Inferior parietal cortex (tissue), 1 donor: ENCODE measurements at regions not wholly inside any gene's neighbourhood (a gene's known extent, or its start where the extent isn't known, plus 50 kb on each side); places are given as distances from the start of the nearest gene placed in this dataset.

ENCODE experiments used
- DNase-seq: peaks from one replicate; pipeline ENCODE4 v3.0.0-alpha.2; 2016; ENCODE audit errors: extremely low spot score

GRCh38 chr1:192713921-192714320 is 78.0 kb downstream of the RGS13 start:
- no peak for DNase-seq

DNA sequence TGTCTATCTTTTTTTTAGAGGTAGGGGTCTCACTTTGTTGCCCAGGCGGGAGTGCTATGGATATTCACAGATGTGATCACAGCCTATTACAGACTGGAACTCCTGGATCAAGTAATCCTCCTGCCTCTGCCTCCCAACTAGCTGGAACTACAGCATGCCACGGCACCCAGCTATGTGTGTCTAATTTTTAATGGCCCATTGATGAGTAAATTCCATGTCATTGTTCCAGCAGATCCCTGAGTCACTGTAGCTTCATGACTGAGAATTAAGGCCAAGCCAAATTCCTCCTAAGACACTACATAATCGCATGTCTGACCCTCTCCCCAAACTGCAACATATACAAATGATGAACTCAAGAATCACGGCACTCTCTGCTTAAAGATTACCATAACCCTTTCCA is 84.2 kb upstream of the RGS2 start:
- no peak for DNase-seq

DNA sequence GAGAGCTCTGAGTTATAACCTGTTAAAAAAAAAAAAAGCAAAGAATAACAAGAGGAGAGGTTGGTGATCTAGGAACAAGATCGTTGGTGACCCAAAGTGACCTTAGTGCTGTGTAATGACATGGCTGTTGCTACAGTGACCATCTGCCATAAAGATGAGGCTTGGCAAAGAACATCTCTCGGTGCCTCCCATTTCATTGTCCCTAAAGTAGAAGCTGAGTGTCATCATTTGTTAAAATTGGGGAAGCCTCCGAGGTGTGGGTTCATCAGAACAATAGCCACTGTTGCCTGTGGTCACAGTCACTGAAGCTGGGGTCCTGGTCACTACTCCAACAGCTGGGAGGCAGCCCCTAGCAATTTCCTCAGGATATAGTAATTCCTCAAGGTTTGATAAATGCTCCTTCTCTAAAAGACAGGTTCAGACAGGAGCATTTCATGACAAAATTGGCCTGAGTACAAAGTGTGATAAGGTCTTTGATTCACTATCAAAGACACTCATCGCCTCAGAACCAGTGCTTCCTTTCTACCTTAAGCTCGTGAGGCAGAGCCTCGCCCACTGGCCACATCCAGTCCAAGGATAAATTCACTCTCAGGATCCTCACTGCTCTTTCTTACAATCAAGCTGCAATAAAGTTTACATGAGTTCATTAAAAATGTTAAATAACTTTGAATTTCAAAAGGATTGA is 81.9 kb upstream of the RGS2 start:
- DNase-seq: no peak

- DNase-seq: no peak
These were observed 79.3 kb upstream of the RGS2 start for GRCh38 chr1:192729500-192729899.

GRCh38 chr1:192730198-192730597 is 78.6 kb upstream of the RGS2 start:
- DNase-seq: peak; percentile 34

GRCh38 chr1:192732787-192733186 is 76.1 kb upstream of the RGS2 start:
- DNase-seq: no peak

GRCh38 chr1:192735298-192735915 is 73.4 kb upstream of the RGS2 start:
- no peak for DNase-seq

- DNase-seq: no peak
These were observed 71.5 kb upstream of the RGS2 start for GRCh38 chr1:192737306-192737705.

DNA sequence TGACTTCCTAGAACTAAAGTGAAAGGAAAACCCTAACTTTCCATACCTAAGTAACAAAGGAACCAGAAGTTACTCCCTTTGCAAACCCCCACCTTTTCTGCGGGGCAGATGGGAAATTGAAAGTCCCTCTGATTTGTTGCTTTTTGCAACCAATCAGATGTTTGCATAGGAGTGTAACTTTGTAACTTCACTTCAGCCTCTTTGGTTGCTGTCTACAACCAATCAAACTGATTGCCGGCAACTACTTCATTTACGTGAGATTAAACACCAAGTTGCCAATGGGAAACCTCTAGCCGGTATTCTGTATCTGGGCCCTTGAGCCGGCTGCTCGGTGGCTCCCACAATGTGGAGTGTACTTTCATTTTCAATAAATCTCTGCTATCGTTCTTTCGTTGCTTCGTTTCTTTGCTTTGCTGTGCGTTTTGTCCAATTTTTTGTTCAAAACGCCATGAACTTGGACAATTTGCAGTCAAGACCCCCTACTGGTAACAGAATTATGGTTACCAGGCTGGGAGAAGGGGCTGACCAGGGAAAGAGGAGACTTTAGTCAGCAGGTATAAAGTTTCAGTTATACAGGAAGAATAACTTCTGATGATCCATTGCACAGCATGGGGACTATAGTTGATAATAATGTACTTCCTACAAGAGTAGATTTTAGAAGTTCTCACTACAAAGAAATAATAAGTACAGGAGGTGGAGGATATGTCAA is 69.2 kb upstream of the RGS2 start:
- DNase-seq: no peak

DNA sequence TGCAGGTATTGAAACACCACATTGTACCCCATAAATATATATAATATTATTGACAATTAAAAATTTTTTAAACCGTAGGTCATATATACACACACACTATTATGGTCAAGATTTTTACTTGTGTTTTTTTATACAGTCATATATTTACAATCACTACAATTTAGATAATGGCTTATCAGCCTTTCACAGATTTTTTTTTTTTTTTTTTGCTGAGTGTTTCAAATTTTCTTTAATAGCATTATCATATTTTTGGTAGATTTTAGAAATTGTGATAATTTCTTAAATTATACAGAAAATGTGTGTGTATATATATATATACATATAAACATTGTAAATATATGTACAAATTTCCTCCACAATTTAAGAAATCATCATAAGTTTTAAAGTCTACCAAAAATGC is 68.6 kb upstream of the RGS2 start:
- DNase-seq: no peak

GRCh38 chr1:192741095-192741494 is 67.7 kb upstream of the RGS2 start:
- DNase-seq: no peak

DNA sequence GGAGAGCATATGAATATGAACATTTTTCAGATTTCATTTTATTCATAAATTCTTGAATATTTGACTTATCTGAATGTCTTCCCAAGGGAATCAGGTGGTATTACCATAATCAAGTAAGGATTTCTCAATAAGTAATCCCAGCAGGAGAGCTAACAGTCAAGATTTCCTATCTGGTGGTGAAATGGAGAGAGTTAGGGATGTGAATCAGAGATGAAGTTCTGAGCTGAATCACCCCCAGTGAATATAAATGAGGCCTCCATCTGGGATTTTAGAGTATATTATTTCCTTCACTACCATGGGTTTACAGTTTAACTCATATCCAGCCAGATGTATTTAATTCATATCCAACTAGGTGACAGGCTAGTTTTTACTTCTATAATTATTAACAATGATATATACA is 61.5 kb upstream of the RGS2 start:
- no peak for DNase-seq

- DNase-seq: no peak
These were observed 60.9 kb upstream of the RGS2 start for GRCh38 chr1:192747943-192748342.

DNA sequence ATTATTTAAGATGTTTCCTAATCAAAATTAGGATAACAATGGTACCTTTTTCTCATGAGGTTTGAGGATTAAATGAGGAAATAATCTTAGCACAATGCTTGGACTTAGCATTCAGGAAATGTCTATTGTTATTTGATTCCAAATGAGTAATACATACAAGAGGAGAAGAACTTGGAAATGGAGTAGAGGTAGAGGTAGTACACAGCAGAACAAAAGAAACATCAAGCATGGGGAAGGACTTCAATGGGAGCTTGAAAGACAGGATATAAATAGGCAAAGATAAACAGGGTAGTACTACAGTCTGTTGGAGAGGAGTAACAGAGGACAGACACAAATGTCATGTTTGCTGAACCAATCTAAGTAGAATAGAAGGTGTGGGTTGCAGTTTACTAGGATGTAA is 59.5 kb upstream of the RGS2 start:
- DNase-seq: no peak

DNA sequence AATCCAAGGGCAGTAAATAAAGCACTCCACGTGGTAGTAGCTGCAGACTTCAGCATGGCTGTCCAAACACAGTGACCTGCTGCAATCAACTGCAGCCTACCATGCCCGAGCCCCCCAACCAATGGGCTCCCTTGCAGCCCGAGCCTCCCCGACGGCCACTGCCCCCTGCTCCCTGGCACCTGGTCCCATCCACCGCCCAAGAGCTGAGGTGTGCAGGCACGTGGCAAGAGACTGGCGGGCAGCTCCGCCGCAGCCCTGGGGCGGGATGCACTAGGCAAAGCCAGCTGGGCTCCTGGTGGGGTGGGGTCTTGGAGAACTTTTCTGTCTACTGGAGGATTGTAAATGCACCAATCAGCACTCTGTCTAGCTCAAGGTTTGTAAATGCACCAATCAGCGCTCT is 57.6 kb upstream of the RGS2 start:
- no peak for DNase-seq

DNA sequence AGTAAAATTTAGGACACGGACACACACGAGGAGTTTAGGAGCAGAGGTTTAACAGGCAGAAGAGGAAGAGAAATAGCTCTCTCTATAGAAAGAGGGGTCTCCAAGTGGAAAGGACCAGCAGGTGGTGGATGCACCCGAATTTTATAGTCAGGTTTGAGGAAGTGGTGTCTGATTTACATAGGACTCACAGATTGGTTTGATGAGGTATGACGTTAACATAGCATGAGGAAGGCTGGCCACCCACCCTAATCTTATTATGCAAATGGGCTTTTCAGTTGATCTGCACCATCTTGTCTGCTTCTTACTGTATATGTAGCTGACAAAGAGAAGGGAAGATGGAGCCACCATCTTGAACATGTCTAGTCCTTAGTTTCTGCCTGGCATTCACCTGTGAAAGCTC is 52.5 kb upstream of the RGS2 start:
- no peak for DNase-seq

DNA sequence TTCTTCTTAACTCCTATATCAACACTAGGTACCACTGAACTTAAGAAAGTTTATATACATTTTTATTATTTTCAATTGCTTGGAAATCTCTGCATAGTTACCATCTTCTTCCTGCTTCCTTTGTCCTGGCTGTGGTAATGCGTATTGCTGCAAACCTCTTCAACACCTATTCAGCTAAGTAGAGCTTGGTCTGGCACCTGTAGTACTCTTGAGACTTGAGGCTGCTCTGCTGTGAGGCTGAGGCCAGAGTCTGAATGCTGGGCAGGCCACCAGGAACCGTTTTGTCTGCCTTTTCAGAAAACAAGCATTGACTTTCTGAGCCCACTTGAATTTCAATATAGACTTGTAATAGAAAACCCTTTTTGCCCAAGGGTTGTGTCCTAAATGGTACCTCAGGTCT is 52.0 kb upstream of the RGS2 start:
- DNase-seq: no peak

DNA sequence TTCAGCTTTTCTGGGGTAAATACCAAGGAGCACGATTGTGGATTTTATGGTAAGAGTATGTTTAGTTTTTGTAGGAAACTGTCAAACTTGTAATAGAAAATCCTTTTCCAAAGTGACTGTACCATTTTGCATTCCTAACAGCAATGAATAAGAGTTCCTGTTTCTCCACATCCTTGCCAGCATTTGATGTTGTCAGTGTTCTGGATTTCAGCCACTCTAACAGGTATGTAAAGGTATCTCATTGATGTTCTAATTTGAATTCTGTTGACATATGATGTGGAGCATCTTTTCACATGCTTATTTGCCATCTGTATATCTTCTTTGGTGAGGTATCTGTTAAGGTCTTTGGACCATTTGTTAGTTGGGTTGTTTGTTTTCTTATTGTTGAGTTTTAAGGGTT is 50.3 kb upstream of the RGS2 start:
- no peak for DNase-seq
